ENCODE measurements at regions not wholly inside any gene's neighbourhood (a gene's known extent, or its start where the extent isn't known, plus 50 kb on each side); places are given as distances from the start of the nearest gene placed in this dataset.

GRCh38 chr2:234249873-234250272 is 199.4 kb downstream of the SPP2 start:
- TF ChIP-seq CTCF (IDR thresholded peaks at IDR 0.05; ENCODE audit: low read length) (no peak), EZH2 (IDR thresholded peaks at IDR 0.05; ENCODE audit: borderline replicate concordance, low read length) (no peak)
